ENCODE measurements at regions not wholly inside any gene's neighbourhood (a gene's known extent, or its start where the extent isn't known, plus 50 kb on each side); places are given as distances from the start of the nearest gene placed in this dataset.

DNA sequence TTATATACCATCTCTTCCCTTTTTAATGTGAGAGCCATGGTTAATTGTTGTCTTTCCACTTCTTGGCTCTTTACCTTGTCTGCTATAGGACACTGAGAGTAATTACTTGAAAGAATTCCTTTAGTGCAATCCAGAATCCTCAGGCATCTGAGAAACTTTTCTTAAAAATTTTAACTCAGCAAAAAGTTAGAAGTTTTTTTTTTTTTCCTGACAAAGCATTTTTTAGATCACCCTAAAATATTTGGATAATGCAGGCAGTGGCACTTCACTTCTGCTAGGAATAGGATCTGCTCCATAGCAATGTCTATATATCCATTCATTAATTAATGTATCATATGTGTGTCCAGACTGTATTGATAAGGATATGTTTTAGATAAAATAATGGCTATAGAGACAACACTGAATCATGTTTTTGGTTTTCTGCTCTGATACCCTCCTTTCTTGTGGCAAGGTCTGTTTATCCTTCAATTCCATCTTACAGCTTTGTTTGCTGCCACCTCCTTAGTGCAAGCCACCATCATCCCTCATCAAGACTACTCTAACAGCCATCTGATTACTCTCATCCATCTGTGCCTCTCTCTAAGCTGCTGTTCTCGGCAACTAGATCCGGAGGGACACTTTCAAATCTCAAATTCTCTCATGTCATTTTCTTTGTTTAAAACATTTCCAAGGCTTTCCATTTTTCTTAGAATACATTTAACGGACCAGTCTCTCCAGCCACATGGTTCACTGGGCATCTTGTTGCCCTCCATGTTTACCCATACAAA is 563.5 kb downstream of the EDEM1 start:
- CTCF ChIA-PET: no interaction called here

DNA sequence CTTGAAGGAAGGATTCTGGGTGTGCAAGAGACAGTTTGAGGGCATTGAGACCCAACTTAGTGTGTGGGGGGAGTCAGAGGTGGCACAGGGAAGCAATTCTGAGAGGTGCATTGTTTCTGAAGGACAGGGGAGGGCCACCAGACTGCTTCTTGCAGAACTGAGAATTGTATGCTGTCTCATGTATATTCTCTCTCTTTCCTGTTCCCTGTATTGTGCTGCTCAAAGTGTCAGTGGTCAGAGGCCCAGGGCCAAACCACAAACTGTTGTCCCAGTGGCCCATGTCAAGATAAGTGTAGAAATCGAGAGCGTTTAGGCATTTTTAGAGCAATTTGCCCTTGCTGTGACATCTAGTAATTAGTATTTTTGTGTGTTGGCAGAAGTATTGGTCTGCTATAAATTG is 567.1 kb downstream of the EDEM1 start:
- CTCF ChIA-PET: no interaction called here
- Histone ChIP-seq H3K36me3 (ENCODE audit: control insufficient read depth, insufficient read depth, low read length) (no peaks in the 10 kb centered on the region), H3K4me3 (ENCODE audit: low read depth, low read length) (no peak overlapping the region), H3K27me3 (ENCODE audit: control insufficient read depth, insufficient read depth, low read length) (no peaks in the 10 kb centered on the region)
- DNase-seq (ENCODE audit: low read depth): no peak
- POLR2A ChIA-PET: no interaction called here
- TF ChIP-seq, protein P1, sequence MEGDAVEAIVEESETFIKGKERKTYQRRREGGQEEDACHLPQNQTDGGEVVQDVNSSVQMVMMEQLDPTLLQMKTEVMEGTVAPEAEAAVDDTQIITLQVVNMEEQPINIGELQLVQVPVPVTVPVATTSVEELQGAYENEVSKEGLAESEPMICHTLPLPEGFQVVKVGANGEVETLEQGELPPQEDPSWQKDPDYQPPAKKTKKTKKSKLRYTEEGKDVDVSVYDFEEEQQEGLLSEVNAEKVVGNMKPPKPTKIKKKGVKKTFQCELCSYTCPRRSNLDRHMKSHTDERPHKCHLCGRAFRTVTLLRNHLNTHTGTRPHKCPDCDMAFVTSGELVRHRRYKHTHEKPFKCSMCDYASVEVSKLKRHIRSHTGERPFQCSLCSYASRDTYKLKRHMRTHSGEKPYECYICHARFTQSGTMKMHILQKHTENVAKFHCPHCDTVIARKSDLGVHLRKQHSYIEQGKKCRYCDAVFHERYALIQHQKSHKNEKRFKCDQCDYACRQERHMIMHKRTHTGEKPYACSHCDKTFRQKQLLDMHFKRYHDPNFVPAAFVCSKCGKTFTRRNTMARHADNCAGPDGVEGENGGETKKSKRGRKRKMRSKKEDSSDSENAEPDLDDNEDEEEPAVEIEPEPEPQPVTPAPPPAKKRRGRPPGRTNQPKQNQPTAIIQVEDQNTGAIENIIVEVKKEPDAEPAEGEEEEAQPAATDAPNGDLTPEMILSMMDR (IDR thresholded peaks at IDR 0.05; ENCODE audit: insufficient read depth, low read depth, low read length): no peak

More for the DNA sequence above, 563.5 kb downstream of the EDEM1 start:
- no peak for DNase-seq (ENCODE audit: low read depth)
- TF ChIP-seq, protein P1 (IDR thresholded peaks at IDR 0.05; ENCODE audit: insufficient read depth, low read depth, low read length): no peak
- Histone ChIP-seq H3K4me3 (ENCODE audit: low read depth, low read length) (no peak overlapping the region), H3K36me3 (ENCODE audit: control insufficient read depth, insufficient read depth, low read length) (no peaks in the 10 kb centered on the region), H3K27me3 (ENCODE audit: control insufficient read depth, insufficient read depth, low read length) (no peaks in the 10 kb centered on the region)
- POLR2A ChIA-PET: no interaction called here

DNA sequence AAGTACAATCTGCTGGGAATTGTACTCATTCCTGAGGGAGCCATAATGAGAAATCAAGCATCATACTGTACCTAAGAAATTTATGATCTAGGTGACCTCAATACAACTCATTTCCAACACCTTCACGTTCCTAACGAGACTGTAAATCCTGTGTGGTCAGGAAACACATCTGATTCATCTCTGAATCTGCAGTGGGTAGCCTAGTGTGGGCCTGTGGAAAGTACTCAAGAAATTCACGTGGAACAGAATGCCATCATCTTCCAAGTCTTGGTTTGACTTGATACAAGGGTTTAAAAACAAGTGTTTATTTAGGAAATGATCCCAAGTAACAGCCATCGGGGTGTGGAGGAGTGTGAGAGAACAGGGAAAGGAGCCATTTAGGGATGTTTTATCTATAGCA is 568.9 kb downstream of the EDEM1 start:
- ChIA-PET CTCF (no interaction called here), POLR2A (no interaction called here)
- no peak for DNase-seq (ENCODE audit: low read depth)
- H3K36me3 ChIP-seq (ENCODE audit: control insufficient read depth, insufficient read depth, low read length): no peaks in the 10 kb centered on the region
- TF ChIP-seq, protein P1 (IDR thresholded peaks at IDR 0.05; ENCODE audit: insufficient read depth, low read depth, low read length): no peak
- no peak overlapping the region for H3K4me3 ChIP-seq (ENCODE audit: low read depth, low read length)
- H3K27me3 ChIP-seq (ENCODE audit: control insufficient read depth, insufficient read depth, low read length): no peaks in the 10 kb centered on the region

DNA sequence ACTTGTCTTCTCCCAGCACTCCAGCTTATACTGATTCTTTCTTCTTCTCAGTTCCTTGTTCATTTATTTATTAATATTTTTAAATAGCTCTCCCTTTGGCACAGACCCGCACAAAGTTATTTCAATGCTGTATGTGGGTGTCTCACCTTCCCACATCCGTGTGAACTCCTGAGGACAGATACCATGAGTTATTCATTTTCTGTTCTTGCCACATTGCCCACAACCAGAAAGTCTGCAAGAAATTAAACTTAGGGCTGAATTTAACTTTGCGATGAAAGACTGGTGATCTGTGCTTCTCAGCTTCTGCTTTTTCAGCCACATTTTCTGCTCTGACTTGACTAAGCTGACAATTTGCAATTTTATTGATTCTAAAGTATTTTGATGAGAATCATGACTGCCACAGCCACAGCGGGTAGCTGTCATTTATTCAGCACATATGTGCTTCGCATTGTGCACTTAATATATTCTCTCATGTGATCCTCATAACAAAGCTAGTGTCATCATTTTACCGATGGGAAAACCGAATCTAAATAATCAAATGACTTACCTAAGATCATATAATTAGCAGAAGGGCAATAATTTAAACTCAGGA is 569.8 kb downstream of the EDEM1 start:
- Histone ChIP-seq H3K4me3 (ENCODE audit: low read depth, low read length) (no peak overlapping the region), H3K36me3 (ENCODE audit: control insufficient read depth, insufficient read depth, low read length) (no peaks in the 10 kb centered on the region), H3K27me3 (ENCODE audit: control insufficient read depth, insufficient read depth, low read length) (no peaks in the 10 kb centered on the region)
- ChIA-PET CTCF (no interaction called here), POLR2A (no interaction called here)
- DNase-seq (ENCODE audit: low read depth): no peak
- TF ChIP-seq, protein P1 (IDR thresholded peaks at IDR 0.05; ENCODE audit: insufficient read depth, low read depth, low read length): no peak

DNA sequence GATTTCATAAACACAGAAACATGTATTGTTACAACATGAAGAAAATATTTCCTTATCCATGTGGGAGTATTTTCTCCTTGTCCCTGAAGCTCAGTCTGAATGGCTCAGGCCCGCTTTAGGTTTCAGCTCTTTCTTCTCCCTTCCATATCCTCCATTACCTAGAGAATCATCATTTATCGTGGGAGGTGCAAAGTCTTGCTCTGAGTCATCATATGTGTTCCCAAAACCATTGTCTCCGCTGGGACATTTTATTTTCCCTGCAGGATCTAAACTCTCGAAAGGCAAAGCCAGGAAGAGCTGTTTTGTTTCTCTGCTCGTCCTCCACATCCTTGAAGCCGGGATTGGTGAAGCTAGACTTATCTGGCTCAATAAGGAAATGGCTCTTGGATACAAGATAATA is 571.2 kb downstream of the EDEM1 start:
- TF ChIP-seq, protein P1 (IDR thresholded peaks at IDR 0.05; ENCODE audit: insufficient read depth, low read depth, low read length): no peak
- POLR2A ChIA-PET: no interaction called here
- CTCF ChIA-PET: no interaction called here

More for the DNA sequence above, 571.2 kb downstream of the EDEM1 start:
- no peak for DNase-seq (ENCODE audit: low read depth)
- Histone ChIP-seq H3K27me3 (ENCODE audit: control insufficient read depth, insufficient read depth, low read length) (no peaks in the 10 kb centered on the region), H3K36me3 (ENCODE audit: control insufficient read depth, insufficient read depth, low read length) (no peaks in the 10 kb centered on the region), H3K4me3 (ENCODE audit: low read depth, low read length) (no peak overlapping the region)

All from BJ (cell line).